ENCODE measurements at regions not wholly inside any gene's neighbourhood (a gene's known extent, or its start where the extent isn't known, plus 50 kb on each side); places are given as distances from the start of the nearest gene placed in this dataset.

GRCh38 chr12:97347956-97348355 is 114.6 kb upstream of the RMST start:
- BruUV-seq (replicated peaks) = no TSS peak
- intact Hi-C loops (cut with micrococcal nuclease; ENCODE audit: unreplicated experiment) = no loop called here
- ATAC-seq = no peak

DNA sequence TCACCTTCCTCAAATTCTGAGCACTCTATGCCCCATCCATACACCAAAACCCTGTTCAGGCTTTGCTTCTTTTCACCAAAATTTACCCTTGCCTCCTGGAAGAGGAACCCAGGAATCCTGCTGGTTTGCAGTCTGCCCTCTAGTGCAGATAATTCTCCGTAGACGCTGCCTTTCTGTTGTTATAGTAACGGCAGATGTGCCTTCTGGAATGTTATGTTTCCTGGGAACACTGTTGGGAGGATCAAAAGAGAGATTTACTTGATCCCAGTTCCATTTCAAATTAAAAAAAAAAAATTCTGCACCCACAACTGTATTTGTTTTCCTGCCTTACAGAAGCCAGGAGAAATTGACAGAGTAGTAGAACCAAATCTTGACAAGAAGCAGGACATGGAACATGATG is 104.2 kb upstream of the RMST start:
- BruUV-seq (replicated peaks) = no TSS peak
- Histone ChIP-seq H3K36me3 (ENCODE audit: control insufficient read depth, insufficient read depth, low read length) (no peaks in the 10 kb centered on the region), H3K4me1 (ENCODE audit: control insufficient read depth, insufficient read depth, low read length) (no peaks in the 10 kb centered on the region), H3K9me3 (ENCODE audit: control insufficient read depth, insufficient read depth, low read depth, low read length) (no peaks in the 10 kb centered on the region), H3K4me3 (ENCODE audit: low read depth in 2 of 2, low read length in 2 of 2) (no peak overlapping the region), H3K27me3 (ENCODE audit: control insufficient read depth, insufficient read depth, low read length) (no peaks in the 10 kb centered on the region), H3K27ac (ENCODE audit: low read length) (no peak overlapping the region)
- ChIA-PET CTCF (interaction anchor here (0.7 kb wide), 1 partner anchor 768 kb away, joined by 6 read pairs; no protein-coding TSS in a partner anchor), POLR2A (no interaction called here)
- ATAC-seq (no peak), DNase-seq (ENCODE audit: low read depth, low spot score) (no peak)
- in situ Hi-C loops (cut with HindIII; ENCODE audit: low pct_unique_long_range_greater_than_20kb, low sequenced_read_pairs) (no loop called here), intact Hi-C loops (cut with micrococcal nuclease; ENCODE audit: unreplicated experiment) (no loop called here)
- TF ChIP-seq, protein P1, sequence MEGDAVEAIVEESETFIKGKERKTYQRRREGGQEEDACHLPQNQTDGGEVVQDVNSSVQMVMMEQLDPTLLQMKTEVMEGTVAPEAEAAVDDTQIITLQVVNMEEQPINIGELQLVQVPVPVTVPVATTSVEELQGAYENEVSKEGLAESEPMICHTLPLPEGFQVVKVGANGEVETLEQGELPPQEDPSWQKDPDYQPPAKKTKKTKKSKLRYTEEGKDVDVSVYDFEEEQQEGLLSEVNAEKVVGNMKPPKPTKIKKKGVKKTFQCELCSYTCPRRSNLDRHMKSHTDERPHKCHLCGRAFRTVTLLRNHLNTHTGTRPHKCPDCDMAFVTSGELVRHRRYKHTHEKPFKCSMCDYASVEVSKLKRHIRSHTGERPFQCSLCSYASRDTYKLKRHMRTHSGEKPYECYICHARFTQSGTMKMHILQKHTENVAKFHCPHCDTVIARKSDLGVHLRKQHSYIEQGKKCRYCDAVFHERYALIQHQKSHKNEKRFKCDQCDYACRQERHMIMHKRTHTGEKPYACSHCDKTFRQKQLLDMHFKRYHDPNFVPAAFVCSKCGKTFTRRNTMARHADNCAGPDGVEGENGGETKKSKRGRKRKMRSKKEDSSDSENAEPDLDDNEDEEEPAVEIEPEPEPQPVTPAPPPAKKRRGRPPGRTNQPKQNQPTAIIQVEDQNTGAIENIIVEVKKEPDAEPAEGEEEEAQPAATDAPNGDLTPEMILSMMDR (IDR thresholded peaks at IDR 0.05) = no peak
- TF ChIP-seq POLR2AphosphoS5 (IDR thresholded peaks at IDR 0.05; ENCODE audit: low read depth, low read length) = no peak
- no peak for TF ChIP-seq REST (IDR thresholded peaks at IDR 0.05; ENCODE audit: insufficient read depth in 1 of 2, low read depth in 2 of 2, low read length in 1 of 2)
- no peak for TF ChIP-seq SIN3A (IDR thresholded peaks at IDR 0.05; ENCODE audit: borderline replicate concordance, insufficient read depth, low read depth, low read length)
- no peak for TF ChIP-seq TCF7L2 (IDR thresholded peaks at IDR 0.05; ENCODE audit: low read depth, low read length)

More at GRCh38 chr12:97347956-97348355, 114.6 kb upstream of the RMST start:
- TF ChIP-seq TCF7L2 (IDR thresholded peaks at IDR 0.05; ENCODE audit: low read depth, low read length) (no peak), POLR2AphosphoS5 (IDR thresholded peaks at IDR 0.05; ENCODE audit: low read depth, low read length) (no peak), SIN3A (IDR thresholded peaks at IDR 0.05; ENCODE audit: borderline replicate concordance, insufficient read depth, low read depth, low read length) (no peak), REST (IDR thresholded peaks at IDR 0.05; ENCODE audit: insufficient read depth in 1 of 2, low read depth in 2 of 2, low read length in 1 of 2) (no peak)
- TF ChIP-seq, protein P1 (IDR thresholded peaks at IDR 0.05) = no peak
- Histone ChIP-seq H3K27ac (ENCODE audit: low read length) (no peak overlapping the region), H3K9me3 (ENCODE audit: control insufficient read depth, insufficient read depth, low read depth, low read length) (no peaks in the 10 kb centered on the region), H3K27me3 (ENCODE audit: control insufficient read depth, insufficient read depth, low read length) (no peaks in the 10 kb centered on the region), H3K4me1 (ENCODE audit: control insufficient read depth, insufficient read depth, low read length) (no peaks in the 10 kb centered on the region), H3K4me3 (ENCODE audit: low read depth in 2 of 2, low read length in 2 of 2) (no peak overlapping the region), H3K36me3 (ENCODE audit: control insufficient read depth, insufficient read depth, low read length) (no peaks in the 10 kb centered on the region)
- ChIA-PET CTCF (no interaction called here), POLR2A (interaction anchor here (0.6 kb wide), 1 partner anchor 549 kb away, joined by 3 read pairs; no protein-coding TSS in a partner anchor)
- no peak for DNase-seq (ENCODE audit: low read depth, low spot score)
- in situ Hi-C loops (cut with HindIII; ENCODE audit: low pct_unique_long_range_greater_than_20kb, low sequenced_read_pairs) = no loop called here

All from Panc1 (cell line).